H1 (cell line): ENCODE measurements at regions not wholly inside any gene's neighbourhood (a gene's known extent, or its start where the extent isn't known, plus 50 kb on each side); places are given as distances from the start of the nearest gene placed in this dataset.

Source experiments
- GABPA ChIP-seq: IDR thresholded peaks from 2 replicates; pipeline ENCODE4 v1.6.1; 2011; ENCODE audit warnings: mild to moderate bottlenecking, low read length, moderate library complexity, borderline replicate concordance; ENCODE audit not compliant: insufficient read depth
- TF ChIP-seq, protein P1 (sequence below), 3 experiments: IDR thresholded peaks; 1 replicate in 2 of 3; 2 replicates in 1 of 3; pipeline versions ENCODE4 v1.5.1 to v1.6.1; 2011; ENCODE audit warnings: low read length in 3 of 3, mild to moderate bottlenecking in 3 of 3, inconsistent platforms in 2 of 3, low read depth in 1 of 3, moderate library complexity in 1 of 3; ENCODE audit not compliant: insufficient read depth in 1 of 3; ENCODE audit errors: control extremely low read depth in 1 of 3

DNA sequence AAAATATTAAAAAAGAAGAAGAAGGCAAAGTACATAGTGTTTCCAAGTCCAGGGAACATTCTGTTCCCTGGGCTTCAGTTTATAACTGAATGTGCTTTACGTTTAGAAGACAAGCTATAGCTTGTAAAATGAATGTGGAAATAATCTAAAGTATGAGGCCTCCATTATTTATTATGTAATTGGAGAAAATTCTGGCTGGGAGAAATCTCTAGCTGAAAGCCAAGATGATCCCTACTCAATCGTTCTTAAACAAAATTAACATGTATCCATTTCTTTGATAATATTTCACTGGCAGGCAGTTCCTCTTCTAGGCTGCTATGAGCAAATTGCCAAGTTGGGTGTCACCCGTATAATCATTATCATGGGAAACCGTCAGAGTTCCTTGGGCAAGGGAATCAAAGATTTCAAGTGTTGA lies 52.2 kb upstream of the ETS2 start:
- TF ChIP-seq GABPA: no peak
- TF ChIP-seq, protein P1, sequence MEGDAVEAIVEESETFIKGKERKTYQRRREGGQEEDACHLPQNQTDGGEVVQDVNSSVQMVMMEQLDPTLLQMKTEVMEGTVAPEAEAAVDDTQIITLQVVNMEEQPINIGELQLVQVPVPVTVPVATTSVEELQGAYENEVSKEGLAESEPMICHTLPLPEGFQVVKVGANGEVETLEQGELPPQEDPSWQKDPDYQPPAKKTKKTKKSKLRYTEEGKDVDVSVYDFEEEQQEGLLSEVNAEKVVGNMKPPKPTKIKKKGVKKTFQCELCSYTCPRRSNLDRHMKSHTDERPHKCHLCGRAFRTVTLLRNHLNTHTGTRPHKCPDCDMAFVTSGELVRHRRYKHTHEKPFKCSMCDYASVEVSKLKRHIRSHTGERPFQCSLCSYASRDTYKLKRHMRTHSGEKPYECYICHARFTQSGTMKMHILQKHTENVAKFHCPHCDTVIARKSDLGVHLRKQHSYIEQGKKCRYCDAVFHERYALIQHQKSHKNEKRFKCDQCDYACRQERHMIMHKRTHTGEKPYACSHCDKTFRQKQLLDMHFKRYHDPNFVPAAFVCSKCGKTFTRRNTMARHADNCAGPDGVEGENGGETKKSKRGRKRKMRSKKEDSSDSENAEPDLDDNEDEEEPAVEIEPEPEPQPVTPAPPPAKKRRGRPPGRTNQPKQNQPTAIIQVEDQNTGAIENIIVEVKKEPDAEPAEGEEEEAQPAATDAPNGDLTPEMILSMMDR (IDR thresholded peaks at IDR 0.05; ENCODE audit: control extremely low read depth in 1 of 3, insufficient read depth in 1 of 3, low read depth in 1 of 3, low read length in 3 of 3): no peak
